HG03521 (cell line): ENCODE measurements at regions not wholly inside any gene's neighbourhood (a gene's known extent, or its start where the extent isn't known, plus 50 kb on each side); places are given as distances from the start of the nearest gene placed in this dataset.
"Not testable (repeated sequence)": the region's sequence is repeated elsewhere in the genome, so short reads cannot be mapped to it uniquely, and the experiment has no call there.

ENCODE experiments used
- ATAC-seq: cut with Tn5 transposase; IDR thresholded peaks from one replicate; pipeline ENCODE4 v1.9.1; 2021; ENCODE audit warnings: mild to moderate bottlenecking, moderate library complexity; ENCODE audit not compliant: unreplicated experiment

GRCh38 chr4:17250591-17250990 lies 261.3 kb downstream of the QDPR start:
- no peak for ATAC-seq

GRCh38 chr4:17246656-17247055 lies 265.2 kb downstream of the QDPR start:
- ATAC-seq = no peak

GRCh38 chr4:17241835-17242234 lies 270.1 kb downstream of the QDPR start:
- ATAC-seq = no peak

GRCh38 chr4:17238633-17239032 lies 273.3 kb downstream of the QDPR start:
- ATAC-seq = no peak

GRCh38 chr4:17236686-17237085 lies 275.2 kb downstream of the QDPR start:
- no peak for ATAC-seq

GRCh38 chr4:17234678-17235077 lies 277.2 kb downstream of the QDPR start:
- no peak for ATAC-seq

GRCh38 chr4:17232566-17233253 lies 279.2 kb downstream of the QDPR start:
- ATAC-seq = no peak

GRCh38 chr4:17231880-17232475 lies 279.9 kb downstream of the QDPR start:
- ATAC-seq = not testable (repeated sequence)

- no peak for ATAC-seq
These were observed 281.2 kb downstream of the QDPR start for GRCh38 chr4:17230727-17231126.

- no peak for ATAC-seq
These were observed 291.1 kb downstream of the QDPR start for GRCh38 chr4:17220816-17221215.

- ATAC-seq = no peak
These were observed 293.1 kb downstream of the QDPR start for GRCh38 chr4:17218786-17219185.

GRCh38 chr4:17206829-17207801 lies 304.8 kb downstream of the QDPR start:
- no peak for ATAC-seq

- ATAC-seq = no peak
These were observed 306.5 kb upstream of the LDB2 start for GRCh38 chr4:17204908-17205307.

- ATAC-seq = no peak
These were observed 305.4 kb upstream of the LDB2 start for GRCh38 chr4:17203797-17204196.

- ATAC-seq = no peak
These were observed 298.6 kb upstream of the LDB2 start for GRCh38 chr4:17197070-17197469.

- no peak for ATAC-seq
These were observed 297.2 kb upstream of the LDB2 start for GRCh38 chr4:17195461-17196275.

GRCh38 chr4:17194586-17194985 lies 296.1 kb upstream of the LDB2 start:
- ATAC-seq = no peak

- ATAC-seq = no peak
These were observed 291.3 kb upstream of the LDB2 start for GRCh38 chr4:17189759-17190158.

GRCh38 chr4:17189401-17189720 lies 290.9 kb upstream of the LDB2 start:
- no peak for ATAC-seq

- no peak for ATAC-seq
These were observed 290.3 kb upstream of the LDB2 start for GRCh38 chr4:17188547-17189400.
